GM12878 (cell line): ENCODE measurements at regions not wholly inside any gene's neighbourhood (a gene's known extent, or its start where the extent isn't known, plus 50 kb on each side); places are given as distances from the start of the nearest gene placed in this dataset.
A peak's percentile ranks its signal among the peaks of the same experiment; 100 is the strongest.

ENCODE experiments used
- CHD1 ChIP-seq: IDR thresholded peaks from 2 replicates; pipeline ENCODE4 v1.6.1; 2012; ENCODE audit warnings: low read depth, low read length, improper control_type of control experiment
- DPF2 ChIP-seq: fragments of 450-650 bp; IDR thresholded peaks from 2 replicates; pipeline ENCODE4 v1.6.1; 2017; ENCODE audit warnings: mild to moderate bottlenecking
- ETV6 ChIP-seq, 2 experiments: fragments of 450-650 bp in 1 of 2; IDR thresholded peaks in 1 of 2; conservative IDR thresholded peaks in 1 of 2; 2 replicates each; pipeline ENCODE4 v1.6.1; 2014; ENCODE audit warnings: antibody characterized with exemption in 1 of 2, borderline replicate concordance in 1 of 2, low read depth in 1 of 2, mild to moderate bottlenecking in 1 of 2, moderate library complexity in 1 of 2
- HDAC2 ChIP-seq: fragments of 200-600 bp; sonication (generic); IDR thresholded peaks from 2 replicates; pipeline ENCODE4 v1.6.1; 2017
- IRF4 ChIP-seq: IDR thresholded peaks from 2 replicates; pipeline ENCODE4 v1.6.1; 2011; ENCODE audit warnings: low read depth, low read length
- JUNB ChIP-seq: IDR thresholded peaks from 2 replicates; pipeline ENCODE4 v1.6.1; 2016; ENCODE audit warnings: antibody characterized with exemption, mild to moderate bottlenecking
- KLF5 ChIP-seq: fragments of 450-650 bp; IDR thresholded peaks from 2 replicates; pipeline ENCODE4 v1.6.1; 2014; ENCODE audit warnings: mild to moderate bottlenecking; ENCODE audit not compliant: partially characterized antibody
- MTA2 ChIP-seq: fragments of 450-650 bp; IDR thresholded peaks from 2 replicates; pipeline ENCODE4 v1.6.1; 2016; ENCODE audit warnings: low read depth, mild to moderate bottlenecking, moderate library complexity
- MYB ChIP-seq: fragments of 150-350 bp; IDR thresholded peaks from 2 replicates; pipeline ENCODE4 v1.6.1; 2014; ENCODE audit warnings: mild to moderate bottlenecking, low read depth, low read length, borderline replicate concordance
- NBN ChIP-seq: fragments of 450-650 bp; IDR thresholded peaks from 2 replicates; pipeline ENCODE4 v1.6.1; 2016
- NR2F1 ChIP-seq: fragments of 450-650 bp; conservative IDR thresholded peaks from 2 replicates; pipeline ENCODE4 v1.6.1; 2017; ENCODE audit warnings: mild to moderate bottlenecking
- RAD51 ChIP-seq: fragments of 450-650 bp; IDR thresholded peaks from 2 replicates; pipeline ENCODE4 v1.6.1; 2016; ENCODE audit warnings: moderate library complexity, mild to moderate bottlenecking, inconsistent platforms
- SPI1 ChIP-seq: IDR thresholded peaks from 2 replicates; pipeline ENCODE4 v1.6.1; 2011; ENCODE audit warnings: low read depth, mild to moderate bottlenecking, low read length, moderate library complexity, borderline replicate concordance; ENCODE audit not compliant: insufficient read depth
- SRF ChIP-seq, 2 experiments: IDR thresholded peaks; 2 replicates each; pipeline ENCODE4 v1.6.1; 2011; ENCODE audit warnings: low read depth in 2 of 2, low read length in 2 of 2, mild to moderate bottlenecking in 1 of 2, moderate library complexity in 1 of 2
- SUZ12 ChIP-seq: fragments of 200-600 bp; sonication (generic); IDR thresholded peaks from one replicate; pipeline ENCODE4 v1.6.1; 2018; ENCODE audit warnings: antibody characterized with exemption, mild to moderate bottlenecking; ENCODE audit not compliant: unreplicated experiment
- TCF12 ChIP-seq: IDR thresholded peaks from 2 replicates; pipeline ENCODE4 v1.6.1; 2011; ENCODE audit warnings: low read depth, mild to moderate bottlenecking, low read length
- ZNF217 ChIP-seq: fragments of 450-650 bp; IDR thresholded peaks from 2 replicates; pipeline ENCODE4 v1.6.1; 2017; ENCODE audit warnings: antibody characterized with exemption, mild to moderate bottlenecking
- TF ChIP-seq, protein P1 (sequence below): fragments of 450-650 bp; formaldehyde crosslinking; IDR thresholded peaks from 2 replicates; pipeline ENCODE4 v1.4.0; 2022; ENCODE audit warnings: mild to moderate bottlenecking, moderate library complexity
- TF ChIP-seq, protein P2 (sequence below): fragments of 450-650 bp; IDR thresholded peaks from 2 replicates; pipeline ENCODE4 v1.6.1; 2017; ENCODE audit warnings: borderline replicate concordance
- TF ChIP-seq, protein P3 (sequence below): fragments of 450-650 bp; IDR thresholded peaks from 2 replicates; pipeline ENCODE4 v1.6.1; 2017; ENCODE audit warnings: low read depth, mild to moderate bottlenecking, moderate library complexity
- TF ChIP-seq, protein P4 (sequence below): fragments of 450-650 bp; IDR thresholded peaks from 2 replicates; pipeline ENCODE4 v1.6.1; 2018; ENCODE audit warnings: mild to moderate bottlenecking, low read depth, moderate library complexity; ENCODE audit not compliant: partially characterized antibody
- TF ChIP-seq, protein P5 (sequence below): IDR thresholded peaks from 2 replicates; pipeline ENCODE4 v1.6.1; 2011; ENCODE audit warnings: mild to moderate bottlenecking, low read depth, low read length, moderate library complexity; ENCODE audit not compliant: insufficient replicate concordance

DNA sequence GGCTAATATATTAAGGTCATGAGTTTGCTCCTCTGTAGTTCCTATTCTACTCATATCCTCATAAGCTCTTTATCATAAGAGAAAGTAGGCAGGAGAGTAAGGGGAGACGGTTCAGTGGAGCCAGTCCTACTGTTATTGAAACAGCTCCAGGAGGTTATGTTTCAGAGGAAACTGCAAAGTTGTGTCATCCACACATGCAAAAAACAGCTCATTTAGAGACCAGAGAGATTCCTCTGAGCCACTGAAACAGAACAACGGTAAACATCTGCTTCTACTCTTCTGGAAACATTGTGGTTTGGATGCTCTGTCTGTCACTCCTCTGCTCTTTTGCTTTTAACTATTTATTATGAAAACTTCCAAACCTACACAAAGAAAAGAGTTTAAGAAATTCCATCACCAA is 66.3 kb upstream of the PPP2R5A start (continued):
- TF ChIP-seq SRF (IDR thresholded peaks at IDR 0.05; ENCODE audit: low read depth in 2 of 2, low read length in 2 of 2) = no peak
- TF ChIP-seq, protein P1, sequence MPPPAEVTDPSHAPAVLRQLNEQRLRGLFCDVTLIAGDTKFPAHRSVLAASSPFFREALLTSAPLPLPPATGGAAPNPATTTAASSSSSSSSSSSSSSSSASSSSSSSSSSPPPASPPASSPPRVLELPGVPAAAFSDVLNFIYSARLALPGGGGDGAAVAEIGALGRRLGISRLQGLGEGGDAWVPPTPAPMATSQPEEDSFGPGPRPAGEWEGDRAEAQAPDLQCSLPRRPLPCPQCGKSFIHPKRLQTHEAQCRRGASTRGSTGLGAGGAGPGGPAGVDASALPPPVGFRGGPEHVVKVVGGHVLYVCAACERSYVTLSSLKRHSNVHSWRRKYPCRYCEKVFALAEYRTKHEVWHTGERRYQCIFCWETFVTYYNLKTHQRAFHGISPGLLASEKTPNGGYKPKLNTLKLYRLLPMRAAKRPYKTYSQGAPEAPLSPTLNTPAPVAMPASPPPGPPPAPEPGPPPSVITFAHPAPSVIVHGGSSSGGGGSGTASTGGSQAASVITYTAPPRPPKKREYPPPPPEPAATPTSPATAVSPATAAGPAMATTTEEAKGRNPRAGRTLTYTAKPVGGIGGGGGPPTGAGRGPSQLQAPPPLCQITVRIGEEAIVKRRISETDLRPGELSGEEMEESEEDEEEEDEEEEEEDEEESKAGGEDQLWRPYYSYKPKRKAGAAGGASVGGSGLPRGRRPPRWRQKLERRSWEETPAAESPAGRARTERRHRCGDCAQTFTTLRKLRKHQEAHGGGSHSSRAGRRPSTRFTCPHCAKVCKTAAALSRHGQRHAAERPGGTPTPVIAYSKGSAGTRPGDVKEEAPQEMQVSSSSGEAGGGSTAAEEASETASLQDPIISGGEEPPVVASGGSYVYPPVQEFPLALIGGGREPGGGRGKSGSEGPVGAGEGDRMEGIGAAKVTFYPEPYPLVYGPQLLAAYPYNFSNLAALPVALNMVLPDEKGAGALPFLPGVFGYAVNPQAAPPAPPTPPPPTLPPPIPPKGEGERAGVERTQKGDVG (CRISPR knock-in tag) = no peak
- TF ChIP-seq MTA2 = 0 out of 2 replicates have a peak, but pooled peaks have one; percentile 19
- TF ChIP-seq JUNB = peak; percentile 79
- TF ChIP-seq, protein P2, sequence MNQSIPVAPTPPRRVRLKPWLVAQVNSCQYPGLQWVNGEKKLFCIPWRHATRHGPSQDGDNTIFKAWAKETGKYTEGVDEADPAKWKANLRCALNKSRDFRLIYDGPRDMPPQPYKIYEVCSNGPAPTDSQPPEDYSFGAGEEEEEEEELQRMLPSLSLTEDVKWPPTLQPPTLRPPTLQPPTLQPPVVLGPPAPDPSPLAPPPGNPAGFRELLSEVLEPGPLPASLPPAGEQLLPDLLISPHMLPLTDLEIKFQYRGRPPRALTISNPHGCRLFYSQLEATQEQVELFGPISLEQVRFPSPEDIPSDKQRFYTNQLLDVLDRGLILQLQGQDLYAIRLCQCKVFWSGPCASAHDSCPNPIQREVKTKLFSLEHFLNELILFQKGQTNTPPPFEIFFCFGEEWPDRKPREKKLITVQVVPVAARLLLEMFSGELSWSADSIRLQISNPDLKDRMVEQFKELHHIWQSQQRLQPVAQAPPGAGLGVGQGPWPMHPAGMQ = no peak
- no peak for TF ChIP-seq MYB
- TF ChIP-seq IRF4 = 0 out of 2 replicates have a peak, but pooled peaks have one; percentile 24
- TF ChIP-seq SPI1 = no peak
- no peak for TF ChIP-seq NR2F1
- no peak for TF ChIP-seq KLF5
- TF ChIP-seq, protein P3, sequence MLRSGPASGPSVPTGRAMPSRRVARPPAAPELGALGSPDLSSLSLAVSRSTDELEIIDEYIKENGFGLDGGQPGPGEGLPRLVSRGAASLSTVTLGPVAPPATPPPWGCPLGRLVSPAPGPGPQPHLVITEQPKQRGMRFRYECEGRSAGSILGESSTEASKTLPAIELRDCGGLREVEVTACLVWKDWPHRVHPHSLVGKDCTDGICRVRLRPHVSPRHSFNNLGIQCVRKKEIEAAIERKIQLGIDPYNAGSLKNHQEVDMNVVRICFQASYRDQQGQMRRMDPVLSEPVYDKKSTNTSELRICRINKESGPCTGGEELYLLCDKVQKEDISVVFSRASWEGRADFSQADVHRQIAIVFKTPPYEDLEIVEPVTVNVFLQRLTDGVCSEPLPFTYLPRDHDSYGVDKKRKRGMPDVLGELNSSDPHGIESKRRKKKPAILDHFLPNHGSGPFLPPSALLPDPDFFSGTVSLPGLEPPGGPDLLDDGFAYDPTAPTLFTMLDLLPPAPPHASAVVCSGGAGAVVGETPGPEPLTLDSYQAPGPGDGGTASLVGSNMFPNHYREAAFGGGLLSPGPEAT = peak; percentile 21; the same call in 1 of the 2 replicates
- no peak for TF ChIP-seq CHD1
- TF ChIP-seq ETV6 (conservative IDR thresholded peaks at IDR 0.05 in 1 of 2, IDR thresholded peaks at IDR 0.05 in 1 of 2; ENCODE audit: borderline replicate concordance in 1 of 2, low read depth in 1 of 2) = peak in 1 of 2 experiments; percentile 68; a peak in 1 of 4 replicates
- no peak for TF ChIP-seq DPF2
- TF ChIP-seq HDAC2 = no peak
- TF ChIP-seq, protein P4, sequence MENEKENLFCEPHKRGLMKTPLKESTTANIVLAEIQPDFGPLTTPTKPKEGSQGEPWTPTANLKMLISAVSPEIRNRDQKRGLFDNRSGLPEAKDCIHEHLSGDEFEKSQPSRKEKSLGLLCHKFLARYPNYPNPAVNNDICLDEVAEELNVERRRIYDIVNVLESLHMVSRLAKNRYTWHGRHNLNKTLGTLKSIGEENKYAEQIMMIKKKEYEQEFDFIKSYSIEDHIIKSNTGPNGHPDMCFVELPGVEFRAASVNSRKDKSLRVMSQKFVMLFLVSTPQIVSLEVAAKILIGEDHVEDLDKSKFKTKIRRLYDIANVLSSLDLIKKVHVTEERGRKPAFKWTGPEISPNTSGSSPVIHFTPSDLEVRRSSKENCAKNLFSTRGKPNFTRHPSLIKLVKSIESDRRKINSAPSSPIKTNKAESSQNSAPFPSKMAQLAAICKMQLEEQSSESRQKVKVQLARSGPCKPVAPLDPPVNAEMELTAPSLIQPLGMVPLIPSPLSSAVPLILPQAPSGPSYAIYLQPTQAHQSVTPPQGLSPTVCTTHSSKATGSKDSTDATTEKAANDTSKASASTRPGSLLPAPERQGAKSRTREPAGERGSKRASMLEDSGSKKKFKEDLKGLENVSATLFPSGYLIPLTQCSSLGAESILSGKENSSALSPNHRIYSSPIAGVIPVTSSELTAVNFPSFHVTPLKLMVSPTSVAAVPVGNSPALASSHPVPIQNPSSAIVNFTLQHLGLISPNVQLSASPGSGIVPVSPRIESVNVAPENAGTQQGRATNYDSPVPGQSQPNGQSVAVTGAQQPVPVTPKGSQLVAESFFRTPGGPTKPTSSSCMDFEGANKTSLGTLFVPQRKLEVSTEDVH = no peak
- no peak for TF ChIP-seq SUZ12
- TF ChIP-seq, protein P5, sequence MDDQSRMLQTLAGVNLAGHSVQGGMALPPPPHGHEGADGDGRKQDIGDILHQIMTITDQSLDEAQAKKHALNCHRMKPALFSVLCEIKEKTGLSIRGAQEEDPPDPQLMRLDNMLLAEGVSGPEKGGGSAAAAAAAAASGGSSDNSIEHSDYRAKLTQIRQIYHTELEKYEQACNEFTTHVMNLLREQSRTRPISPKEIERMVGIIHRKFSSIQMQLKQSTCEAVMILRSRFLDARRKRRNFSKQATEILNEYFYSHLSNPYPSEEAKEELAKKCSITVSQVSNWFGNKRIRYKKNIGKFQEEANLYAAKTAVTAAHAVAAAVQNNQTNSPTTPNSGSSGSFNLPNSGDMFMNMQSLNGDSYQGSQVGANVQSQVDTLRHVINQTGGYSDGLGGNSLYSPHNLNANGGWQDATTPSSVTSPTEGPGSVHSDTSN = peak; percentile 62
- TF ChIP-seq TCF12 = peak; percentile 84; the same call in 1 of the 2 replicates
- no peak for TF ChIP-seq ZNF217
- TF ChIP-seq NBN = no peak
- no peak for TF ChIP-seq RAD51
